GM12891 (cell line): ENCODE measurements at regions not wholly inside any gene's neighbourhood (a gene's known extent, or its start where the extent isn't known, plus 50 kb on each side); places are given as distances from the start of the nearest gene placed in this dataset.

Source experiments
- DNase-seq: peaks from one replicate; pipeline ENCODE4 v3.0.0; 2011; ENCODE audit warnings: low spot score; ENCODE audit not compliant: insufficient read length
- FAIRE-seq: peaks from 2 replicates; lab custom pipeline; 2011; peaks lifted over from hg19 to GRCh38; lab: Jason Lieb, UNC
- PAX5 ChIP-seq: IDR thresholded peaks from 2 replicates; pipeline ENCODE4 v1.6.1; 2011; ENCODE audit warnings: low read length, moderate library complexity, mild to moderate bottlenecking; ENCODE audit not compliant: insufficient read depth, severe bottlenecking
- POLR2A ChIP-seq: IDR thresholded peaks from 2 replicates; pipeline ENCODE4 v1.6.1; 2011; ENCODE audit warnings: low read depth, low read length, control low read depth
- POLR2AphosphoS5 ChIP-seq: IDR thresholded peaks from 2 replicates; pipeline ENCODE4 v1.6.1; 2011; ENCODE audit warnings: low read depth, low read length, control low read depth
- POU2F2 ChIP-seq: IDR thresholded peaks from 2 replicates; pipeline ENCODE4 v1.6.1; 2011; ENCODE audit warnings: low read depth, mild to moderate bottlenecking, control low read depth, low read length, moderate library complexity
- SPI1 ChIP-seq: IDR thresholded peaks from 2 replicates; pipeline ENCODE4 v1.6.1; 2011; ENCODE audit warnings: low read depth, low read length, control low read depth
- TAF1 ChIP-seq: IDR thresholded peaks from 2 replicates; pipeline ENCODE4 v1.6.1; 2011; ENCODE audit warnings: low read depth, low read length, control low read depth

DNA sequence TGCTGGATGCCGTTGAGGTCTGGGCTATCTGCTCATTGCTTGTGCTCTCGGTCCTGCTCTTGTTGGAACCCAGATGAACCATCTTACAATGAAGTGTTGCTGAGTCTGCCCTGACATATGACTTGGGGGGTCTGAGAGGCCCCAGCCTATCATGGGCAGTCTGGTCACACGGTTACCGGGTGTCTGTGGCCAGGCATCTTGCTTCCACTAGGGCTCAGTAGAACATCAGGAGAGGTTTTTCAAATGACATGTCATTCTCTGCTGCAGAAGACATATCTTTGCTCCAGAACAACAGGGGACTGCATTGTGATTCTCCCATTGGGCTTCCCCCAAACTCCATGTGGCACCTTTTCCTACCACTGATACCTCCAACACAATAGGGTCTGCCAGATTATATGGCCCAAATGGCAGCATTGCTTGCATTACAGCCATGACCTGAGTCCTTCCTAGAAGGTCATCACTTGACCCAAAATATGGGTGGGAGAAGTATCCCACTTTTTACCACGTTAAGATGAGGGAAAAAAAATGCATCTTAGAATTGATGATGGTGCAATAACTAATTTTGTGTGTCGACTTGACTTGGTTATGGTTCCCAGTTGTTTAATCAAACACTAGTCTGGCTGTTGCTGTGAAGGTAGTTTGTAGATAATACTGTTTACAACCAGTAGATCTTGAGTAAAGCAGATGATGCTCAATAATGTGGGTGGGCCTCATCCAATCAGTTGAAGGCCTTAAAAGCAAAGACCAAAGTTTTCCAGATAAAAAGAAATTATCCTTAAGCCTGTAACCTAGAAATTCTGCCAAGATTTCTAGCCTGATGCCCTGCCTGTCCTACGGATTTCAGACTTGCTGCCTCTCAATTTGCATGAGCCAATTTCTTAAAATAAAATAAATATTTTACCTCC, 241.0 kb downstream of the QKI start:
- peak; percentile 60 for FAIRE-seq
- TF ChIP-seq POLR2AphosphoS5 (no peak), SPI1 (no peak), PAX5 (no peak), TAF1 (no peak), POLR2A (no peak), POU2F2 (no peak)
- no peak for DNase-seq

DNA sequence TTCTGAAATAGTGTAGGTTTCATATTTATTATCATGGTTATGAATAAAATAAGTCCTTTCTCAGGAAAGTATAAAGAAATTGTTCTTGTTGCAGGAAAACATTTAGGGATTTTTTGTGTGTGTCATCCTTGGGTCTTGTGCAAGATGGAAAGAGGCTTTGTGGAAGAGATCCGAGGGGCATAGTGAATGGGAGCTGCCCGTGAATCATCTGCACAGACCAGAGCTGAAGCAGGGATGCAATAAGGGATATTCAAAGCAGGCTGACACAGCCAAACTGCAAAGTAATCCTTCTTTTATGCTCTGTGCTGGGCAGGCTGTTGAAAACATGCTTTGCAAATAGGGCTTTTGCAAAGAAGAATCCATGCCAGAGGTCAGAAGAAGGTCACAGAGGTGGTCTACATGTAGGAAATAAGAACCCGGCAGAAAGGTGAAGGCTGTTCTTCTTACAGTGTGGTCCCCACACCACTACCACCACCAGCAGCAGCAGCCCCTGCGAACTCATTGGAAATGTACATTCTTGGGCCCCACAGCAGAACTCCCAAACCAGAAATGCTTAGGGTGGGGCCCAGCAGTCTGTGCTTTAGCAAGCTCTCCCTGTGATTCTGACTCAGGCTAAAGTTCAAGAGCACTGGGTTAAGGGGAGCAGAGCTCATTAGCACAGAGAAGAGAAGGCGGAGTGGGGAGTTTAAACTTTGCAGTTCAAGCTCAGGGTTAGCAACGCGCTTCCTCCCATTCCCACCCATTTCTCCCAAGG, 237.6 kb downstream of the QKI start:
- no peak for FAIRE-seq
- no peak for TF ChIP-seq SPI1
- TF ChIP-seq POLR2AphosphoS5: no peak
- TF ChIP-seq TAF1: no peak
- TF ChIP-seq POLR2A: no peak
- TF ChIP-seq PAX5: no peak
- no peak for TF ChIP-seq POU2F2
- DNase-seq: no peak

DNA sequence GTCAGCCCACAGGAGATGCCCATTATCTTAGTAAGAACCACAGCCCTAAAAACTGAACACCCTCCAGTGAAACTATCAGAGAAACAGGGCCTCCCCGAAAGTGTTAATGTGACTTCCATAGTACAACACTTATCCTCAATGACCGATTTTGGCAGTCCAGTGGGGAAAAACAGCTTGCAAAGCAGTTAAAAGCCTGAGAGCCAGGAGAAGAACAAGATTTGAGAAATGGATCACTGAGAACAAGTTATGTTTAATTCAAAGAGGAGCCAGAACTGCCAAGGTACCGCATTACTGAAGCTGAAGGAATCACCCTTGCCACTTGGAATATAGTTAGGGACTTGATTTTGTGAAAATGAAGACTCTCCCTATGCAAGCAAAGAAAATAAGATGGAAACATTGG, 236.9 kb downstream of the QKI start:
- FAIRE-seq (no peak), DNase-seq (no peak)
- TF ChIP-seq POLR2AphosphoS5: no peak
- TF ChIP-seq SPI1: no peak
- TF ChIP-seq TAF1: no peak
- no peak for TF ChIP-seq POLR2A
- TF ChIP-seq PAX5: no peak
- no peak for TF ChIP-seq POU2F2

DNA sequence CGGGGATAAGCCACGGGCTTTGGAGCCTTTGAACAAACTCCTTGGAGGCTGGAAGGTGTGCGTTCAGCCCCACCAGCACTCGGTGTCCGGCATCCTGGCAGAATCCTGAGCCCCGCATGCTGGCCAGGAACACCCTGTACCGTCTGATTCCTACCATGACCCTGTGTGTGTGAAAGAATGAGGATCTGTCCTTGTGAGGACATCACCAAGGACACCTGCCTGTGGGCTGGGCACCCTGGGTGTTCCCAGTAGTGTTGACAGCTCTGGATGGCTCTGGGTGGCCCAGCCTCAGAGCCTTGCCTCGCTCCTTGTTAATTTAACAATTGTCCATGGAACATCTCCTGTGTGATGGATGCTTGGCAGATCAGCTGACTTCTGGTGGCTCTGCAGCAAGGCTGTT, 234.3 kb downstream of the QKI start:
- no peak for DNase-seq
- no peak for FAIRE-seq
- TF ChIP-seq SPI1 (no peak), POLR2A (no peak), POLR2AphosphoS5 (no peak), PAX5 (no peak), POU2F2 (no peak), TAF1 (no peak)

DNA sequence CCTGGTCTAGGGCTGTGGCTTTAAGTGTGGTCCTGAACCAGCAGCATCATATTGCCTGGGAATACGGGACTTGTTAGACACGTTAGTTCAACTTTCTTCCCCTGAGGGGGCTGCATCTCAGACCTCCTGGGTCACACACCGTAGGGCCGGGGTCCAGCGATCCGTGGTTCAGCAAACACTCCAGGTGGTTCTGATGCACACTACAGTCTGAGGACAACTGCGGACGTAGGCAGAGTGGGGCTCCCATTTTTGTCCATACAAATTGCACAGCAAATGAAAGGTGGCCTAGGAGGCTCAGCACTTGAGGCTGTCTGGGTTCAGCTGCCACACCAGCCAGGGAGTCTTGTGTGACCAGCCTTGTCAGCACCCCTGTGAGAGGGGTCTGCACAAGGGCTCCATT, 233.1 kb downstream of the QKI start:
- DNase-seq: no peak
- no peak for TF ChIP-seq POU2F2
- no peak for TF ChIP-seq TAF1
- no peak for TF ChIP-seq POLR2AphosphoS5
- TF ChIP-seq POLR2A: no peak
- no peak for TF ChIP-seq SPI1
- TF ChIP-seq PAX5: no peak
- no peak for FAIRE-seq

DNA sequence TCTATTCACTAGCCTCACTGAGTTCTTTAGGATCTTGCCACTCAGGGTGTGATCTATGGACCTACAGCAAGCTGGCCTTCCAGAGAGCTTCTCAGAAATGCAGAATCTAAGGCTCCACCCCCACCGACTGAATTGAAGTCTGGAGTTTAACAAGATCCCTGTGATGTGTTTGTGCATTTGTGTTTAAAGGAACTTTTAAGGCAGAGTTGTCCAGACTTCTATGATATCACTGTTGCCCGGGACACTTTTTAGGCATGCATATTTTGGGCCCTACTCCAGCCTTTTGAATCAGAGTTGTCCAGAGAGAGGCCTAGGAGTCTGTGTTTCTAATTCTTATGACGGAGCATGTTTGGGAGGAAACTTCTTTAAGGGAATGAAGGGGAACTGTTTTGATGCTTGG, 232.3 kb downstream of the QKI start:
- TF ChIP-seq PAX5 (no peak), TAF1 (no peak), POU2F2 (no peak), POLR2AphosphoS5 (no peak), POLR2A (no peak), SPI1 (no peak)
- FAIRE-seq (no peak), DNase-seq (no peak)

DNA sequence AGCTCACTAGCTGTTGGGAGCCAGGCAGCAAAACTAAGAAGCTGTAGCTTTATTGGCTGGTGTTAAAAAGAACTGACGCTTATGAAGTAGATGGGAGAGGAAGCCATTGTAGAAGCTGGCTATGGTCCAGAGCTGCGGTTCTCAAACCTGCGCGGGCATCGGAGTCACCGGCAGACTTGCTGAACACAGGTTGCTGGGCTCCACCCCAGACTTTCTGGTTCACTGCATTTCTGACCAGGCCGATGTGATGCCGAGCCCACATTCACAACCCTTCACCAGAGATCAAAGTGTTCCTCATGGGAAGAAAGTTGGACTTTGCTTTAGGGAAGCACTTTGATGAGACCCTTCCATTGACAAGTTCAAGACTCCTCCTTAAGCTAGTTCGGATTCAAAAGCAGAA, 231.6 kb downstream of the QKI start:
- no peak for TF ChIP-seq POU2F2
- TF ChIP-seq SPI1: no peak
- no peak for TF ChIP-seq TAF1
- TF ChIP-seq POLR2AphosphoS5: no peak
- TF ChIP-seq POLR2A: no peak
- TF ChIP-seq PAX5: no peak
- FAIRE-seq (no peak), DNase-seq (no peak)

DNA sequence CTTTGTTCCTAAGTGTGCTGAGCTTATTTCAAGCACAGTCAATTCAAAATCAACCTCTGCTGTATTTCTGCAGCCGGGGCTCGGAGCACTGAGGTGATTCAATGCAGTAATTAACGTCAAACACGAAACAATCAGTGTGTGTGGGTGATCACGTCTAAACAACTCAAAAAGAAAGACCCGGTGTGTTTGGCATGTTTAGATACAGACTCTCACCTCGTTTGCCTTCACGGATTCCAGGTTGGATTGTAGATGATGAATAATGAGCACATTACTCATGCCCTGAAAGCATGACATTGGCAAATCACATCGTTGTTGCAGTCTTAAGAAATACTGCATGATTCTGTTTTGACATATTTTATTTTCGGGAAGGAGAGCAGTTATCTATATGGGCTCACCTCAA, 231.0 kb downstream of the QKI start:
- DNase-seq (no peak), FAIRE-seq (no peak)
- TF ChIP-seq POLR2A (no peak), TAF1 (no peak), SPI1 (no peak)

DNA sequence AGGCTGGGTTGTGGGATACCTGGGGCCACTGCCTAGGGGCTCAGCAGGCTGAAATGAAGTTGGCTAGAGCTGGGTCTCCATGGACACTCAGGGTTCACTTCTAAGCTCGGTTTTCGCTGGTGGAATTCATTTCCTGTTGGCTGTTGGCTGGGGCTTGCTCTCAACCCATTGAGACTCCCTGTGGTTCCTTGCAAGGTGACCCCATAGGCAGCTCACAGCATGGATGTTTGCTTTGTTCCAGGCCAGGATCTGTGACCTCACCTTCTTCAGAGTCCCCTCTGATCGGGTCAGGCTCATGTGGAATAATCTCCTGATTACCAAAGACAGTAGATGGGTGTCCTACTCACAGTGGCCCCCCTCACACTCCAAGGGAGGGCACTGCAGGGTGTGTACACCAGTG, 229.3 kb downstream of the QKI start:
- FAIRE-seq: no peak
- DNase-seq: no peak
- TF ChIP-seq TAF1 (no peak), POU2F2 (no peak), PAX5 (no peak), POLR2AphosphoS5 (no peak), POLR2A (no peak)
